Body of pancreas (tissue), 4 donors: ENCODE measurements at regions not wholly inside any gene's neighbourhood (a gene's known extent, or its start where the extent isn't known, plus 50 kb on each side); places are given as distances from the start of the nearest gene placed in this dataset.

Experiments used
- POLR2A ChIP-seq, 3 donors: fragments of 450-650 bp; IDR thresholded peaks; one replicate each; pipeline ENCODE4 v1.6.1; 2016; ENCODE audit warnings: antibody characterized with exemption in 3 of 3, mild to moderate bottlenecking in 2 of 3
- TF ChIP-seq, protein P1 (sequence below), 7 experiments: fragments of 450-650 bp in 4 of 7; fragments of 200-600 bp in 3 of 7; sonication (generic) in 3 of 7; IDR thresholded peaks; one replicate each; pipeline ENCODE4 v1.5.1; 2016 to 2019; ENCODE audit warnings: antibody characterized with exemption in 7 of 7

DNA sequence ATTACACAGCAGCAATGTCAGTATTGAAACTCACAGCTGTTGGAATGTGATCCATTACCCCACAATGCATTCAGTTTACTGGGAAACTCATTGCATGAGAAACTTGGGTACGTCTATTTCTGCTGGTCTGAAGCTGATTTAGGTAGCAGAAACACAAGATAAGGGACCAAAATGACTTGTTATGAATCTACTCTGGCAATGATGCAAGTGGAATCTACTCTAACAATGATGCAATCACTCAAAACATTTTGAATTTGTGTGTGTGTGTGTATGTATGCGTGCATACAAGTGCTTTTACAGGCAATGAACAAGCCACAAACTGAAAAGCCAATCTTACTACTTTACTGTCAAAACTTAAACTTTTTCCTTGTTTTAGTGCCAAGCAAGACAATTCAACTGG, 406.7 kb downstream of the ADCYAP1 start:
- TF ChIP-seq, protein P1, sequence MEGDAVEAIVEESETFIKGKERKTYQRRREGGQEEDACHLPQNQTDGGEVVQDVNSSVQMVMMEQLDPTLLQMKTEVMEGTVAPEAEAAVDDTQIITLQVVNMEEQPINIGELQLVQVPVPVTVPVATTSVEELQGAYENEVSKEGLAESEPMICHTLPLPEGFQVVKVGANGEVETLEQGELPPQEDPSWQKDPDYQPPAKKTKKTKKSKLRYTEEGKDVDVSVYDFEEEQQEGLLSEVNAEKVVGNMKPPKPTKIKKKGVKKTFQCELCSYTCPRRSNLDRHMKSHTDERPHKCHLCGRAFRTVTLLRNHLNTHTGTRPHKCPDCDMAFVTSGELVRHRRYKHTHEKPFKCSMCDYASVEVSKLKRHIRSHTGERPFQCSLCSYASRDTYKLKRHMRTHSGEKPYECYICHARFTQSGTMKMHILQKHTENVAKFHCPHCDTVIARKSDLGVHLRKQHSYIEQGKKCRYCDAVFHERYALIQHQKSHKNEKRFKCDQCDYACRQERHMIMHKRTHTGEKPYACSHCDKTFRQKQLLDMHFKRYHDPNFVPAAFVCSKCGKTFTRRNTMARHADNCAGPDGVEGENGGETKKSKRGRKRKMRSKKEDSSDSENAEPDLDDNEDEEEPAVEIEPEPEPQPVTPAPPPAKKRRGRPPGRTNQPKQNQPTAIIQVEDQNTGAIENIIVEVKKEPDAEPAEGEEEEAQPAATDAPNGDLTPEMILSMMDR (IDR thresholded peaks at IDR 0.05): no peak
- TF ChIP-seq POLR2A (IDR thresholded peaks at IDR 0.05): no peak
